Suprapubic skin (tissue), 4 donors: ENCODE measurements at regions not wholly inside any gene's neighbourhood (a gene's known extent, or its start where the extent isn't known, plus 50 kb on each side); places are given as distances from the start of the nearest gene placed in this dataset.

Experiments
- DNase-seq, 2 donors: peaks; one replicate each; pipeline ENCODE4 v3.0.0-alpha.2; 2019; ENCODE audit warnings: low spot score in 2 of 2
- H3K27ac ChIP-seq: fragments of 200-600 bp; sonication (generic); one replicate; pipeline ENCODE4 v1.5.1; 2019
- H3K27me3 ChIP-seq: fragments of 200-600 bp; sonication (generic); one replicate; pipeline ENCODE4 v1.5.1; 2019
- H3K36me3 ChIP-seq: fragments of 200-600 bp; sonication (generic); one replicate; pipeline ENCODE4 v1.5.1; 2019
- H3K4me1 ChIP-seq: fragments of 200-600 bp; sonication (generic); one replicate; pipeline ENCODE4 v1.5.1; 2019
- H3K4me3 ChIP-seq: fragments of 200-600 bp; sonication (generic); one replicate; pipeline ENCODE4 v1.5.1; 2019; ENCODE audit warnings: mild to moderate bottlenecking
- H3K9me3 ChIP-seq: fragments of 200-600 bp; sonication (generic); one replicate; pipeline ENCODE4 v1.5.1; 2019
- CTCF ChIP-seq, 2 donors: fragments of 200-600 bp in 1 of 2; fragments of 450-650 bp in 1 of 2; sonication (generic) in 1 of 2; IDR thresholded peaks; one replicate each; pipeline ENCODE4 v1.5.1; 2016 to 2019; ENCODE audit warnings: antibody characterized with exemption in 2 of 2, mild to moderate bottlenecking in 1 of 2, moderate library complexity in 1 of 2
- EP300 ChIP-seq: sonication (generic); formaldehyde crosslinking; IDR thresholded peaks from one replicate; pipeline ENCODE4 v1.6.1; 2017; ENCODE audit warnings: antibody characterized with exemption
- POLR2A ChIP-seq, 2 donors: fragments of 450-650 bp; IDR thresholded peaks; one replicate each; pipeline ENCODE4 v1.6.1; 2017; ENCODE audit warnings: antibody characterized with exemption in 2 of 2, mild to moderate bottlenecking in 2 of 2, moderate library complexity in 2 of 2
- POLR2AphosphoS5 ChIP-seq, 3 donors: sonication (generic); formaldehyde crosslinking; IDR thresholded peaks; one replicate each; pipeline ENCODE4 v1.6.1; 2017; ENCODE audit warnings: antibody characterized with exemption in 3 of 3
- WGBS: methylation state at CpG from one replicate; pipeline ENCODE4 v1.1.5; 2018; 5-methylcytosine and 5-hydroxymethylcytosine counted together

DNA sequence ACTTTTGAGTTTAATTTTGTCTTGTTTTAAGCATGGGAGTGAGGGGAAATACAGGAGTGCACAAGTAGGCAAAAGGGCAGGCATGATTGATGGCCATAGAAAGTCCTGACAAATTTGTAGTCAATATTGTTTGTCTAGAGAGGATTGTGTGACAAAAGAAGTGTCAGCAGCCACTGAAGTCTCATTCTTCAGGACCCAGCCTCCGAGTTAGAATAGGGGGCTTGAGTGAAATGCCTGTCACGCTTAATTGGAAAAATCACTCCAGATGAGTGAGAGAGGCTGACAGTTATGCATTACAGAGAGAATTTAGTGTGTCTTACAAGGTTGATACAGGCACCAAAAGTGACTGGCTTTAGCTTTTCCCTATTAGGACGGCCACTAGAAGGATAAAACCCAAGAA is 81.9 kb upstream of the RPS23 start:
- WGBS, result 92% methylated on average over 3 of the region's 3 CpGs

GRCh38 chr5:82359272-82359671 is 81.1 kb upstream of the RPS23 start:
- peaks cover 32% of the 10 kb centered on the region for H3K4me1 ChIP-seq
- no peak for DNase-seq
- H3K27ac ChIP-seq, result no peak overlapping the region
- H3K4me3 ChIP-seq, result no peak overlapping the region
- WGBS, result 70% methylated on average over 3 of the region's 3 CpGs
- no peak for TF ChIP-seq POLR2AphosphoS5 (IDR thresholded peaks at IDR 0.05)
- TF ChIP-seq EP300, result no peak
- no peaks in the 10 kb centered on the region for H3K27me3 ChIP-seq
- H3K36me3 ChIP-seq, result no peaks in the 10 kb centered on the region
- no peaks in the 10 kb centered on the region for H3K9me3 ChIP-seq

More for the DNA sequence above, 81.9 kb upstream of the RPS23 start:
- H3K27me3 ChIP-seq, result no peaks in the 10 kb centered on the region
- no peak overlapping the region for H3K27ac ChIP-seq
- H3K9me3 ChIP-seq, result no peaks in the 10 kb centered on the region
- TF ChIP-seq POLR2A (IDR thresholded peaks at IDR 0.05) (no peak), POLR2AphosphoS5 (IDR thresholded peaks at IDR 0.05) (no peak), EP300 (no peak), CTCF (IDR thresholded peaks at IDR 0.05) (no peak)
- no peaks in the 10 kb centered on the region for H3K36me3 ChIP-seq
- peaks cover 35% of the 10 kb centered on the region for H3K4me1 ChIP-seq
- no peak for DNase-seq
- H3K4me3 ChIP-seq, result no peak overlapping the region

DNA sequence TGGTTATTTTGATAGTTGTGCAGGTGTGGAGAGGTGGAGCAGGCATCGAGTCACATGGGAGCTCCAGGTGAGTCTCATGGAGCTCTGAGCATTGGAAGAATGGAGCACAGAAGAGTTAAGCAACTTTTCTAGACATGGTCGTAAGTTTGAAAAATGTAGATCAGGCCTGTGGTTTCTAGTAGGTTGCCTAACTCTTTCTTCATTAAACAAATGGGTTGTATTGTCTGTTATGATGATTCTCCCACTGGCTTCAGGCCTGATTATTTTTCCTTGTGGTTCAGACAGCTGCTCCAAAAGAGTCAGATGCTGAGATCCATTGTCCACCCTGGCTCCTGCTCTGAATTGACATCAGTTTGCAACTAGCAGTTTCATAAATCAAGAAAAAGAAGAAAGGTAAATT is 80.3 kb upstream of the RPS23 start:
- no peak for DNase-seq
- 74% methylated on average over 2 of the region's 2 CpGs for WGBS
- H3K4me3 ChIP-seq, result no peak overlapping the region
- TF ChIP-seq POLR2AphosphoS5 (IDR thresholded peaks at IDR 0.05) (no peak), POLR2A (IDR thresholded peaks at IDR 0.05) (no peak)
- H3K9me3 ChIP-seq, result no peaks in the 10 kb centered on the region
- no peaks in the 10 kb centered on the region for H3K27me3 ChIP-seq
- H3K36me3 ChIP-seq, result no peaks in the 10 kb centered on the region
- peaks cover 32% of the 10 kb centered on the region for H3K4me1 ChIP-seq
- H3K27ac ChIP-seq, result peak overlapping the region; percentile 8

GRCh38 chr5:82356808-82357671 is 78.9 kb upstream of the RPS23 start:
- no peaks in the 10 kb centered on the region for H3K27me3 ChIP-seq
- DNase-seq, result peak; percentile 90
- peak in 1 of 3 donors; percentile 21 for TF ChIP-seq POLR2AphosphoS5 (IDR thresholded peaks at IDR 0.05)
- no peak for TF ChIP-seq CTCF (IDR thresholded peaks at IDR 0.05)
- H3K4me1 ChIP-seq, result peaks cover 38% of the 10 kb centered on the region
- H3K27ac ChIP-seq, result peak overlapping the region; percentile 65
- H3K36me3 ChIP-seq, result no peaks in the 10 kb centered on the region
- no peak overlapping the region for H3K4me3 ChIP-seq
- no peaks in the 10 kb centered on the region for H3K9me3 ChIP-seq
- 18% methylated on average over 14 of the region's 14 CpGs for WGBS

DNA sequence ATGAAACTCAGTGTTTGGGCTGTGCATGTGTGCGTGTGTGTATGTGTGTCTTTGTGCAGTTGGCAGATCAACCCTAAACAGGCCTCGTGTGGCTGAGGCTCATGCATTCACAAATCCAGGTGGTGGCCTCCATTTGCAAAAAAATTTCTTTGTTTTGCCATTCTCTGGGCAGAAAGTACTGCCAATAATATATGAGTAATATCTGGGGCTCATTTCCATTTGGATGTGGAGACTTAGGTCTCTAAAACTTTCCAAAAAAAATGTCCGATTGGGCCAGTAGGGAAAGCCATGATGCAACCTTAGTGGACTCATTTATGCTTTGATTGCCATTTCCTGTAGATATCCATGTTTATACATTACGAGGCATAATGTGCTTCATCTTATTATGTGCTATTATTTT is 77.9 kb upstream of the RPS23 start:
- Histone ChIP-seq H3K27me3 (no peaks in the 10 kb centered on the region), H3K4me1 (peaks cover 39% of the 10 kb centered on the region), H3K36me3 (no peaks in the 10 kb centered on the region), H3K9me3 (no peaks in the 10 kb centered on the region), H3K27ac (no peak overlapping the region), H3K4me3 (no peak overlapping the region)
- 43% methylated on average over 4 of the region's 4 CpGs for WGBS
- no peak for DNase-seq
- TF ChIP-seq POLR2AphosphoS5 (IDR thresholded peaks at IDR 0.05) (no peak), EP300 (no peak), CTCF (IDR thresholded peaks at IDR 0.05) (no peak), POLR2A (IDR thresholded peaks at IDR 0.05) (no peak)

DNA sequence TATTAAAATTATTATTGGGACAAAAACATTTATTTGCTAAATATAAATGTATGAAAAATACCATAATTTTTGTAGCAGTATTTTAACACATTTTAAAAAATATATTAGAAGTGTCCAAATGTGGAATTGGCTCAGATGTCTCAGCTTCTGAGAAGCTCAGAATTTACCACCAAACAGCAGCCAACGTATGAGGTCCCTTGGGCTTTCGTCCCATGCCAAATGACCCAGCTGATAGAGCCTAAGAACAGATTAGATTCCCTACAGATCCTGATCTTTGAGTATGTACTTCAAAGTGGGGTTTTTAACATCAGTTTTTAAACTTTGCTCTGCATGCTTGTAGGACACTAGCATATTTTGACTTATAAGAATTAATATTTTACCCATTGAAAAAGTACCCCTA is 77.3 kb upstream of the RPS23 start:
- 55% methylated on average over 2 of the region's 2 CpGs for WGBS
- Histone ChIP-seq H3K9me3 (no peaks in the 10 kb centered on the region), H3K4me3 (no peak overlapping the region), H3K27ac (no peak overlapping the region), H3K27me3 (no peaks in the 10 kb centered on the region), H3K36me3 (no peaks in the 10 kb centered on the region), H3K4me1 (peaks cover 39% of the 10 kb centered on the region)
- TF ChIP-seq EP300, result no peak
- TF ChIP-seq CTCF (IDR thresholded peaks at IDR 0.05), result no peak
- TF ChIP-seq POLR2AphosphoS5 (IDR thresholded peaks at IDR 0.05), result no peak
- TF ChIP-seq POLR2A (IDR thresholded peaks at IDR 0.05), result no peak
- DNase-seq, result no peak
